GM12878 (cell line): ENCODE measurements at regions not wholly inside any gene's neighbourhood (a gene's known extent, or its start where the extent isn't known, plus 50 kb on each side); places are given as distances from the start of the nearest gene placed in this dataset.

Experiments used
- BCLAF1 ChIP-seq: fragments of 450-650 bp; IDR thresholded peaks from 2 replicates; pipeline ENCODE4 v1.6.1; 2017; ENCODE audit warnings: antibody characterized with exemption, mild to moderate bottlenecking, moderate library complexity
- CBX5 ChIP-seq: sonication (generic); IDR thresholded peaks from 2 replicates; pipeline ENCODE4 v1.6.1; 2016; ENCODE audit warnings: low read depth, moderate library complexity, mild to moderate bottlenecking, inconsistent platforms
- E4F1 ChIP-seq: fragments of 450-650 bp; IDR thresholded peaks from 2 replicates; pipeline ENCODE4 v1.6.1; 2018; ENCODE audit warnings: borderline replicate concordance, mild to moderate bottlenecking; ENCODE audit not compliant: partially characterized antibody
- ETV6 ChIP-seq, 2 experiments: fragments of 450-650 bp in 1 of 2; IDR thresholded peaks in 1 of 2; conservative IDR thresholded peaks in 1 of 2; 2 replicates each; pipeline ENCODE4 v1.6.1; 2014; ENCODE audit warnings: antibody characterized with exemption in 1 of 2, borderline replicate concordance in 1 of 2, low read depth in 1 of 2, mild to moderate bottlenecking in 1 of 2, moderate library complexity in 1 of 2
- HCFC1 ChIP-seq: fragments of 150-350 bp; IDR thresholded peaks from 2 replicates; pipeline ENCODE4 v1.6.1; 2014; ENCODE audit warnings: low read length
- KLF5 ChIP-seq: fragments of 450-650 bp; IDR thresholded peaks from 2 replicates; pipeline ENCODE4 v1.6.1; 2014; ENCODE audit warnings: mild to moderate bottlenecking; ENCODE audit not compliant: partially characterized antibody
- NFIC ChIP-seq: IDR thresholded peaks from 2 replicates; pipeline ENCODE4 v1.6.1; 2012; ENCODE audit warnings: low read depth, mild to moderate bottlenecking, inconsistent platforms, low read length, moderate library complexity
- NR2C1 ChIP-seq: fragments of 450-650 bp; IDR thresholded peaks from 2 replicates; pipeline ENCODE4 v1.6.1; 2017; ENCODE audit warnings: antibody characterized with exemption, mild to moderate bottlenecking, moderate library complexity
- REST ChIP-seq: IDR thresholded peaks from 2 replicates; pipeline ENCODE4 v1.6.1; 2012; ENCODE audit warnings: mild to moderate bottlenecking, low read depth, low read length
- SRF ChIP-seq, 2 experiments: IDR thresholded peaks; 2 replicates each; pipeline ENCODE4 v1.6.1; 2011; ENCODE audit warnings: low read depth in 2 of 2, low read length in 2 of 2, mild to moderate bottlenecking in 1 of 2, moderate library complexity in 1 of 2
- TF ChIP-seq, protein P1 (sequence below): fragments of 450-650 bp; IDR thresholded peaks from 2 replicates; pipeline ENCODE4 v1.6.1; 2016; ENCODE audit warnings: mild to moderate bottlenecking, moderate library complexity, borderline replicate concordance

DNA sequence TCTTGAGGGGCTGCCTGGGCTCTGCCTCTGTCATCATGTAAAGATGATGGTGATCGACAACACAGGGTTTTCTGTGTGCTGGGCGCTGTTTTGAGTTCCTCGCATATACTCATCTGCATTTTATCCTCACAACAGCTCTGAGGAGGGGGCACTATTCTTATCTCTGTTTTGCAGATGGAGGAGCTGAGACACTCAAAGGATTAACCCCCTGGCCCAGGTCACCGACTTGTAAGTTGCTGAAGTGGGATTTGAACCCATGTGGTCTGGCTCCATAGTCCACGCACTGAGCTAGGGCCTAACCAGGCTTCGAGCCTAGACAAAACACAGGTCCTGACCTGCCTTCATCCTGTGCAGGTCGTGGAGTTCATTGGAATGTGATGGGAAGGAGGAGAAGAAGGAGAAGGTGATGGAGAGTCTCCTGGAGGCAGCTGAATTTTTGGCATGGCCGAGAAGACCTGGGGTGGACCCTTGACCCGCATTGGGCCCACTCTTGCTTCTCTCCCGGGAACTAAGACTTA, 140.0 kb downstream of the ASCL4 start (continued):
- TF ChIP-seq E4F1 (no peak), HCFC1 (no peak), REST (no peak), SRF (IDR thresholded peaks at IDR 0.05; ENCODE audit: low read depth in 2 of 2, low read length in 2 of 2) (no peak), NR2C1 (no peak), BCLAF1 (no peak), CBX5 (no peak), KLF5 (no peak), NFIC (no peak), ETV6 (conservative IDR thresholded peaks at IDR 0.05 in 1 of 2, IDR thresholded peaks at IDR 0.05 in 1 of 2; ENCODE audit: borderline replicate concordance in 1 of 2, low read depth in 1 of 2) (no peak)
- TF ChIP-seq, protein P1, sequence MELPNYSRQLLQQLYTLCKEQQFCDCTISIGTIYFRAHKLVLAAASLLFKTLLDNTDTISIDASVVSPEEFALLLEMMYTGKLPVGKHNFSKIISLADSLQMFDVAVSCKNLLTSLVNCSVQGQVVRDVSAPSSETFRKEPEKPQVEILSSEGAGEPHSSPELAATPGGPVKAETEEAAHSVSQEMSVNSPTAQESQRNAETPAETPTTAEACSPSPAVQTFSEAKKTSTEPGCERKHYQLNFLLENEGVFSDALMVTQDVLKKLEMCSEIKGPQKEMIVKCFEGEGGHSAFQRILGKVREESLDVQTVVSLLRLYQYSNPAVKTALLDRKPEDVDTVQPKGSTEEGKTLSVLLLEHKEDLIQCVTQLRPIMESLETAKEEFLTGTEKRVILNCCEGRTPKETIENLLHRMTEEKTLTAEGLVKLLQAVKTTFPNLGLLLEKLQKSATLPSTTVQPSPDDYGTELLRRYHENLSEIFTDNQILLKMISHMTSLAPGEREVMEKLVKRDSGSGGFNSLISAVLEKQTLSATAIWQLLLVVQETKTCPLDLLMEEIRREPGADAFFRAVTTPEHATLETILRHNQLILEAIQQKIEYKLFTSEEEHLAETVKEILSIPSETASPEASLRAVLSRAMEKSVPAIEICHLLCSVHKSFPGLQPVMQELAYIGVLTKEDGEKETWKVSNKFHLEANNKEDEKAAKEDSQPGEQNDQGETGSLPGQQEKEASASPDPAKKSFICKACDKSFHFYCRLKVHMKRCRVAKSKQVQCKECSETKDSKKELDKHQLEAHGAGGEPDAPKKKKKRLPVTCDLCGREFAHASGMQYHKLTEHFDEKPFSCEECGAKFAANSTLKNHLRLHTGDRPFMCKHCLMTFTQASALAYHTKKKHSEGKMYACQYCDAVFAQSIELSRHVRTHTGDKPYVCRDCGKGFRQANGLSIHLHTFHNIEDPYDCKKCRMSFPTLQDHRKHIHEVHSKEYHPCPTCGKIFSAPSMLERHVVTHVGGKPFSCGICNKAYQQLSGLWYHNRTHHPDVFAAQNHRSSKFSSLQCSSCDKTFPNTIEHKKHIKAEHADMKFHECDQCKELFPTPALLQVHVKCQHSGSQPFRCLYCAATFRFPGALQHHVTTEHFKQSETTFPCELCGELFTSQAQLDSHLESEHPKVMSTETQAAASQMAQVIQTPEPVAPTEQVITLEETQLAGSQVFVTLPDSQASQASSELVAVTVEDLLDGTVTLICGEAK: no peak
